WTC11 (cell line): ENCODE measurements at regions not wholly inside any gene's neighbourhood (a gene's known extent, or its start where the extent isn't known, plus 50 kb on each side); places are given as distances from the start of the nearest gene placed in this dataset.

Source experiments
- ATF1 ChIP-seq: sonication (generic); formaldehyde crosslinking; IDR thresholded peaks from 2 replicates; pipeline ENCODE4 v1.8.1; 2023; ENCODE audit warnings: mild to moderate bottlenecking, moderate library complexity, missing genetic modification reagents
- ESRRA ChIP-seq: sonication (generic); formaldehyde crosslinking; IDR thresholded peaks from 2 replicates; pipeline ENCODE4 v1.8.1; 2022; ENCODE audit warnings: mild to moderate bottlenecking, missing genetic modification reagents, borderline replicate concordance
- MYBL2 ChIP-seq: sonication (generic); formaldehyde crosslinking; IDR thresholded peaks from 2 replicates; pipeline ENCODE4 v1.8.1; 2023; ENCODE audit warnings: mild to moderate bottlenecking, moderate library complexity, missing genetic modification reagents
- NFE2L1 ChIP-seq: sonication (generic); formaldehyde crosslinking; IDR thresholded peaks from 2 replicates; pipeline ENCODE4 v1.8.1; 2023; ENCODE audit warnings: missing genetic modification reagents
- NFYB ChIP-seq: sonication (generic); formaldehyde crosslinking; conservative IDR thresholded peaks from 2 replicates; pipeline ENCODE4 v1.8.0; 2022; ENCODE audit warnings: low read depth, missing genetic modification reagents
- ZNF532 ChIP-seq: fragments of 250-450 bp; sonication (Bioruptor Pico); IDR thresholded peaks from 2 replicates; pipeline ENCODE4 v1.9.0; 2021; ENCODE audit warnings: mild to moderate bottlenecking, borderline replicate concordance
- ZNF671 ChIP-seq: fragments of 250-450 bp; sonication (Bioruptor Pico); IDR thresholded peaks from 2 replicates; pipeline ENCODE4 v1.8.0; 2021; ENCODE audit warnings: mild to moderate bottlenecking
- TF ChIP-seq, protein P1 (sequence below): fragments of 200-600 bp; IDR thresholded peaks from 2 replicates; pipeline ENCODE4 v1.8.0; 2022; ENCODE audit warnings: antibody characterized with exemption
- TF ChIP-seq, protein P2 (sequence below): sonication (generic); formaldehyde crosslinking; conservative IDR thresholded peaks from 2 replicates; pipeline ENCODE4 v1.8.1; 2022; ENCODE audit warnings: mild to moderate bottlenecking, missing genetic modification reagents
- TF ChIP-seq, protein P3 (sequence below): sonication (generic); formaldehyde crosslinking; IDR thresholded peaks from 2 replicates; pipeline ENCODE4 v1.8.1; 2023; ENCODE audit warnings: mild to moderate bottlenecking, missing genetic modification reagents

DNA sequence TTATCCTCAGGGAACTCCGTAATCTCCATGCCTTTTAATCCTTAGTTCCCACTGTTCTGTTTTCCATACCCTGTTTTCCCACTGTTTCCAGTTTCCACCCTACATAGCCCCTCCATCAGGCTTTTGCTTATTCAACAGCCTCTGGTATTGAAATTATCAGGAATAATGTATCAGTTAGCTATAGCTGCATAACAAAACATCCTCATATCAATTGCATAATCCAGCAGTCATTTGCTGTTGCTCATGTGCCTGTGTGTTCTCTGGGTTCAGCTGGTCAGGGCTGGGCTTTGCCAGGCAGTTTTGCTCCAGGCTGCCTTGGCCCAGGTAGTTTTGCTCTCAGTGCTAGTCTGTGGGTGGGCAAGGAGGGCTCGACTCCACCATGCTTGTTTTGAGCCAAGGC is 94.3 kb upstream of the FOXA2 start:
- no peak for TF ChIP-seq ESRRA (CRISPR knock-in tag)
- no peak for TF ChIP-seq ZNF671 (CRISPR knock-in tag)
- TF ChIP-seq, protein P1, sequence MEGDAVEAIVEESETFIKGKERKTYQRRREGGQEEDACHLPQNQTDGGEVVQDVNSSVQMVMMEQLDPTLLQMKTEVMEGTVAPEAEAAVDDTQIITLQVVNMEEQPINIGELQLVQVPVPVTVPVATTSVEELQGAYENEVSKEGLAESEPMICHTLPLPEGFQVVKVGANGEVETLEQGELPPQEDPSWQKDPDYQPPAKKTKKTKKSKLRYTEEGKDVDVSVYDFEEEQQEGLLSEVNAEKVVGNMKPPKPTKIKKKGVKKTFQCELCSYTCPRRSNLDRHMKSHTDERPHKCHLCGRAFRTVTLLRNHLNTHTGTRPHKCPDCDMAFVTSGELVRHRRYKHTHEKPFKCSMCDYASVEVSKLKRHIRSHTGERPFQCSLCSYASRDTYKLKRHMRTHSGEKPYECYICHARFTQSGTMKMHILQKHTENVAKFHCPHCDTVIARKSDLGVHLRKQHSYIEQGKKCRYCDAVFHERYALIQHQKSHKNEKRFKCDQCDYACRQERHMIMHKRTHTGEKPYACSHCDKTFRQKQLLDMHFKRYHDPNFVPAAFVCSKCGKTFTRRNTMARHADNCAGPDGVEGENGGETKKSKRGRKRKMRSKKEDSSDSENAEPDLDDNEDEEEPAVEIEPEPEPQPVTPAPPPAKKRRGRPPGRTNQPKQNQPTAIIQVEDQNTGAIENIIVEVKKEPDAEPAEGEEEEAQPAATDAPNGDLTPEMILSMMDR: no peak
- TF ChIP-seq, protein P2, sequence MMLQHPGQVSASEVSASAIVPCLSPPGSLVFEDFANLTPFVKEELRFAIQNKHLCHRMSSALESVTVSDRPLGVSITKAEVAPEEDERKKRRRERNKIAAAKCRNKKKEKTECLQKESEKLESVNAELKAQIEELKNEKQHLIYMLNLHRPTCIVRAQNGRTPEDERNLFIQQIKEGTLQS: no peak
- no peak for TF ChIP-seq MYBL2 (CRISPR knock-in tag)
- no peak for TF ChIP-seq ZNF532 (CRISPR knock-in tag)
- TF ChIP-seq NFYB (CRISPR knock-in tag): no peak
- TF ChIP-seq ATF1 (CRISPR knock-in tag): no peak
- TF ChIP-seq NFE2L1 (CRISPR knock-in tag): no peak
- TF ChIP-seq, protein P3, sequence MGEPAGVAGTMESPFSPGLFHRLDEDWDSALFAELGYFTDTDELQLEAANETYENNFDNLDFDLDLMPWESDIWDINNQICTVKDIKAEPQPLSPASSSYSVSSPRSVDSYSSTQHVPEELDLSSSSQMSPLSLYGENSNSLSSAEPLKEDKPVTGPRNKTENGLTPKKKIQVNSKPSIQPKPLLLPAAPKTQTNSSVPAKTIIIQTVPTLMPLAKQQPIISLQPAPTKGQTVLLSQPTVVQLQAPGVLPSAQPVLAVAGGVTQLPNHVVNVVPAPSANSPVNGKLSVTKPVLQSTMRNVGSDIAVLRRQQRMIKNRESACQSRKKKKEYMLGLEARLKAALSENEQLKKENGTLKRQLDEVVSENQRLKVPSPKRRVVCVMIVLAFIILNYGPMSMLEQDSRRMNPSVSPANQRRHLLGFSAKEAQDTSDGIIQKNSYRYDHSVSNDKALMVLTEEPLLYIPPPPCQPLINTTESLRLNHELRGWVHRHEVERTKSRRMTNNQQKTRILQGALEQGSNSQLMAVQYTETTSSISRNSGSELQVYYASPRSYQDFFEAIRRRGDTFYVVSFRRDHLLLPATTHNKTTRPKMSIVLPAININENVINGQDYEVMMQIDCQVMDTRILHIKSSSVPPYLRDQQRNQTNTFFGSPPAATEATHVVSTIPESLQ (CRISPR knock-in tag): no peak
